K562 (cell line): ENCODE measurements at regions not wholly inside any gene's neighbourhood (a gene's known extent, or its start where the extent isn't known, plus 50 kb on each side); places are given as distances from the start of the nearest gene placed in this dataset.

Source experiments
- DPF2 ChIP-seq: fragments of 450-650 bp; IDR thresholded peaks from 2 replicates; pipeline ENCODE4 v1.6.1; 2016
- HOXB6 ChIP-seq: fragments of 250-450 bp; sonication (Bioruptor Pico); IDR thresholded peaks from 2 replicates; pipeline ENCODE4 v1.5.1; 2022; ENCODE audit warnings: mild to moderate bottlenecking, borderline replicate concordance
- NFIC ChIP-seq: fragments of 450-650 bp; IDR thresholded peaks from 2 replicates; pipeline ENCODE4 v1.6.1; 2017; ENCODE audit warnings: mild to moderate bottlenecking, inconsistent platforms
- POLR2AphosphoS5 ChIP-seq: IDR thresholded peaks from 2 replicates; pipeline ENCODE4 v1.6.1; 2011; ENCODE audit warnings: mild to moderate bottlenecking, low read depth, low read length, moderate library complexity; ENCODE audit not compliant: control insufficient read depth, insufficient read depth

- TF ChIP-seq POLR2AphosphoS5 (no peak), NFIC (no peak), DPF2 (no peak), HOXB6 (CRISPR knock-in tag) (no peak)
Measured at GRCh38 chr10:3592424-3592823, 192.6 kb downstream of the KLF6 start.
